Fibroblast of peridontal ligament (primary cell): ENCODE measurements at regions not wholly inside any gene's neighbourhood (a gene's known extent, or its start where the extent isn't known, plus 50 kb on each side); places are given as distances from the start of the nearest gene placed in this dataset.

Experiments used
- DNase-seq: peaks from one replicate; pipeline ENCODE4 v3.0.0-alpha.2; 2010; ENCODE audit errors: extremely low read depth

DNA sequence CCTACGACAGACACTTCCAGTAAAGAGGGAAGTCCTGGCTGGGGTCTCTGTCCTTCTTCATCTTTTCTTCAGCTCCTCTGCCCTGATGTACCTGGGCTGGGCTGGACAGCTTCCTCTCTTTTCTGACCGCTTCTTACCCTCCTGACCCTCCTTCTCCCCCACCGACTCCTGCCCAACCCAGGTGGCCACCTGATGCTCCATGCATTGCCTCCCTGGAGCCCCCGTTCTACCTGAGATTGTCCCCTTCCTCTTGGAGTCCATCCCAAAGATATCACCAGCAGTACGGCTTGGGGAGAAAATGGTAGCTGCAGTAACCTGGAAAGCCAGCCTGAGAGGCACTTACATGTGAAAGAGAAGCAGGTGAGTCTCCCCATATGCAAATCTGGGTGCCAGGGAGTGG lies 566.3 kb downstream of the TCERG1L start:
- no peak for DNase-seq

DNA sequence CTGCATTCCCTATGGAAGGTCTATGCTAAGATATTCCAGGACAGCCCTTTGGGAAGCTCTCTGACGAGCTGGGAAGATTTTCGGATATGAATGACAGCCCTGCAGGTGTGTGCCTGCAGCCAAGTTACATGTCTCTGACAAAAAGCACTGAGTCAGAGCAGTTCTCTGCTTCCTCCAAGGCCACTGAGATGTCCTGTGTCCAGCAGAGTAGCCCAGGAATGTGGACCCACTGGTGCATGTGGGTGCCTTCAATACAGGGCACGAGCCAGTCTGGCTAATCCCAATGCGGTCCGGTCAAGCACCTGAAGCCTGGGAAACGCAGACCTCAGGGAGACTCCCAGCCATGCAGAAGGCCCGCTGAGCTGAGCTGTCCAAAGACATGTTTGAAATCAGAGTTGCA lies 565.7 kb downstream of the TCERG1L start:
- no peak for DNase-seq

DNA sequence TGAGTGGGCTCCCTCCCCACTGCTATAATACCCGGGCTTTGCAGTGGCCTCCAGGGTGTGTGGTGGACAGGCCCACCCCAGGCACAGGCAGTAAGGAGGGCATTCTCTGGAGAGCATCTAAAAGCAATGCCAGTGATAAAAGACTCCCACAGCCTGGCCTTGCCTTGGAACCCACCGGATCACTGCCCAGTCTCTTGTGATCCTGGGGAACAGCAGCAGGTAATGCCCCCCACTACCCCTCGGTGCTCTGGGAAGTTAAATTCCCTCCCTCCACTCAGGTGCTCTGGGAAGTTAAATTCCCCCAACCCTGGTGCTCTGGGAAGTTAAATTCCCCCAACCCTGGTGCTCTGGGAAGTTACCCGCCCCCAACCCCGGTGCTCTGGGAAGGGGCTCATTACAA lies 565.2 kb downstream of the TCERG1L start:
- DNase-seq = no peak

DNA sequence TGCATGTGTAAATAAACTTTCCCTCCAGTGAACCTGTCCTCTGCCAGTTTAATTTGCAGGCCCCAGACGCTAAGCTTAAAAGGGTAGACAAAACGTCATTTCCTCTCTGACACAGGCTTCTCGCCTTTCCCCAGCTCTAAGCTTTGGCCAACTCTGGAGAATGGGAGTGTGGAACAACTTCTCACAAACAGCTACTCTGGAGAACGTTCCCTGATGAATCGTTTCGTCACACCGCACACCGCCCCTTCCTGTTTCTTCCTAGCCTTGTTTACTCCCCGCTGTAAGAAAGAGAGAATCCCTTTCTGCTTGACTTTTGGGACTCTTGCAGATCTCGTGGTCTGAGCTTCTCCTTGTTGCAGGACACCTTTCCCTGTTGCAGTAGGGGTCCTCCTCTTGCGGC lies 564.2 kb downstream of the TCERG1L start:
- no peak for DNase-seq

DNA sequence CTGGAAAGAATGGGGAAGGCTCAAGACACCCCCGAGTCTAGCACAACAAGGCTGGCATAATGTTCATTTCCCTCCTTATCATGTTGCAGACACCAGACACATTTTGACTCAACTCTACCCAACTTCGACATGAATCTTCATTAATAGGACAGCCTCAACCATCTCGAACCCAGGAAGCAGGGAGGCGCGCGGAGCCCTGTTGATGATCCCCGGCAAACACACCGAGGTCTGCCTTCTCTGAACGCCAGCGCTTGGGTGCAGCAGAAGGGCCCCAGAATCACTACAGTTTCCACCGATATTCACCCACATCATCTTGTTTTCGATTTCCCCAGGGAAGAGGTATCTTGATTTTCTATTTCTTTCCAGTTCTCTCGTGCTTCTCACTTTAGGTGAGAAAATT lies 563.6 kb downstream of the TCERG1L start:
- DNase-seq = no peak

DNA sequence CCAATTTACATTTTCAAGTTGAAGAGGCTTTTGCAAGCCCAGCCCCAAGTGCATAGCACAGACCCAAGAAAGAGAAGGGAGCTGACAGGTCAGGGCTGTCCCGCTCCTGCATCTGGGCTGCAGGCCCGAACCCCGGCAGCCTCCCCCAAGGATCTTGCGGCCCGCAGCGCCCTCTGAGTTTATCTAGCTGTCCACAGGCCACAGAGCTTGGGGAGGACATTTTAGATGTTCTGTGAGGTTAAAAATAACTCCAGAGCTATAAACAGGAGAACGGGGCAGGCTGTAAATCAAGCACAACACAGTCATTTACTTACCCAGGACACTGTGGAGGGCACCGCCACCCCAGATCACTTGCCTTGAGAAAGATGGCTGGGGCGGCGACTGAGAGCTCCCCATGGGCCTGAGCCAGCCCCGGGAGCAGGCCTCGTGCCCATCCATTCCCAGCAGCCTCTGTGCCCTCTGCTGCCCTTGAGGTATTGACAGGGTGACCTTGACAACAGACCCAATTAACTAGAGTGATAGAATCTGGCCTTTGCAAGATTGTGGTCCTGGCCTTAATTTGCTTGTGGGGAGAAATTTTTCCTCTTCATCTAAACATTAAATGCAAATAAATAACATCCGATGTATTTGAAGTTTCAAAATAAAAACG lies 563.0 kb downstream of the TCERG1L start:
- DNase-seq = no peak

DNA sequence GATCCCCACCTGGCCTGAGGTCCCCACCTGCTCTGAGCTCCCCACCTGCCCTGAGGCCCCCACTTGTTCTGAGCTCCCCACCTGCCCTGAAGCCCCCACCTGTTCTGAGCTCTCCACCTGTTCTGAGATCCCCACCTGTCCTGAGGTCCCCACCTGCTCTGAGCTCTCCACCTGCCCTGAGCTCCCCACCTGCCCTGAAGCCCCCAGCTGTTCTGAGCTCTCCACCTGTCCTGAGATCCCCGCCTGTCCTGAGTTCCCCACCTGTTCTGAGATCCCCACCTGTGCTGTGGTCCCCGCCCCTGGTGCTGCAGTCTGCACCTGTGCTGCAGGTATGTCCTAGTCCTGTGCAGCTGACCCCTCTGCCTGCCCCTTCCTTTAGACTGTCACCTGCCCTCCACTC lies 561.6 kb downstream of the TCERG1L start:
- no peak for DNase-seq

DNA sequence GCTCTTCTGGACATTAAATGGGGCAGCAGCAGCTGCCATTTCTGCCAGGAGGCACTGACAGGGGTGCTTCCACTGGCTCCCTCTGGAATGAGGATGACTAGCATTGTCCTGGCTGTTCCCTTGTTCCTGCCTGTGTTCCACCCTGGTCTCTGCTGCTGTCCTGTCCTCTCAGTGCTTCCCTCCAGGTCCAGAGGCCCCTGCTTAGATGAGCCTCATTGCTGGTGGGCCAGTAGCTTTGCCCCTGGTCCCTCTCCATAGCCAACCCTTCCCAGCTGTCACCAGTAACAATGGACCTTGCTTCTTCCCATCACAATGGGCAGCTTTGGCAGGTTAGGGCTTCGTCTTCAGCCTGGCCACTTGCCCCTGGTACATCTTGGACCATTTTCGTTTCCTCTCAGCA lies 561.1 kb downstream of the TCERG1L start:
- no peak for DNase-seq

DNA sequence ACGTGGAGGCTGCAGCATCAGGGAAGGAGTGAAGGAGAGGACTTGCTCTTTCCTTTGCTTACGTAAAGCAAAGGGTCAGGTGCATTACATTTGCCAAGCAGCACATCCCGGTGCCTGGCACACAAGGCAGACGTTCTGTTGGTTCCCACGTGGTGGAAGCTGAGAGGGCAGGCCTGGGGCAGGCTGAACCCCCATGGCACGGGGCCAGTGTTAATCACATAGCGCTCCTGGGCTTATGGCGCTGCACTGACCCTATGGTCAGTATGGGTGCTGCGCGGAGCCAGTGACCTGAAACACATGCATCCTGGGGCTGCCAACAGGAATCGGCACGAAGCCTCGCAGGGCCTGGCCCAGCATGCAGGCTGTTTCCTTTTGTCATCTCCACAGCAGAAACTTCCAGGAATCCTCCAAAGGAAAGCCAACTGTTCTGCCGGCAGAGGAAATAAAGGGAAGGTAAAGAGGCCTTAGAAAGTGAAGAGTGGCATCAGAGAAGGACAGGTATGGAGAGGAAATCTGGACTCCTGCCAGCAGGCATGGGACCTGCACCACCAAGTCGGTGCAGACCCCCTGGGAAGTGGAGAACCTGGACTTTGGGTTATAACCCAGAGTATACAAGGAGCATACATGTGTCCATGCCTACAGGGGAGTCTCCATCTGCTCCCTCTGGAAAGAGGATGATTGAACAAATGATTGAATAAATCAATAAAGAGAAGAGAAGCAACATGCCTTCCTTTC lies 560.2 kb downstream of the TCERG1L start:
- no peak for DNase-seq

DNA sequence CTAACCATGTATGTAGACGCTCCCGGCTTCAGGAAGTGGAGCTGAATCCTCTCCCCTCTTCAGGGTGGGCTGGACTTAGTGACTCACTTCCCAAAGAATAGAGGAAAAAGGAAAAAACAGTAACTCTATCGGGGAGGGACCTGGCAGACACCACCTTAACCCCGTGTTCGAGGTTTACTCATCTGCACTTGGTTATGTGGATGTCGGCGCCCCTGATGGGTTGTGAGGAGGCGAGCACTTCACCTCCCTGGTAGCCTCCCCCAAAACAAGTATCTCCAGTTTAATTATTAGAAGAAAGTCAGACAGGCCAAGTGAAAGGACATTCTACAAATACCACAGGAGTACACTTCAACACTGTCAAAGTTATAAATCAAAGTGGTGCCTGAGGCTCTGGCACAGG lies 559.7 kb downstream of the TCERG1L start:
- no peak for DNase-seq

DNA sequence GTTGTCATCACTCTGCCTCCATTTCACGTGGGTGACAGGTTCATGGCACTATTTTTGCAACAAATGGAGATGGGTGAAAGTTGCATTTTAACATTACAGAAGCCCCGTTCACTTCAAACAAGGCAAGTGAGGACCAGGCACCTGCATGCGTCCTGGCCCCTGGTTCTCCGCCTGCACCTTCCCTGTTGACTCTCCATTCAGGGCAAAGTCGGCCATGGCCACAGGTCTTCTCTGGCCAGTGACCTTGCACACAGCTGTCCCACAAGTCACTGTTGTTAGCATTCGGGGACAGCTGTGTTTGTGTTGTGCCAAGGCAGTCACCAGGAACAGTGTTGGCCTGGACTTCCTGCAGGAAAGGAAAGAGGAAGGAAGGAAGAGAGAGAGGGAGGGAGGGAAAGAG lies 554.9 kb downstream of the TCERG1L start:
- DNase-seq = no peak

DNA sequence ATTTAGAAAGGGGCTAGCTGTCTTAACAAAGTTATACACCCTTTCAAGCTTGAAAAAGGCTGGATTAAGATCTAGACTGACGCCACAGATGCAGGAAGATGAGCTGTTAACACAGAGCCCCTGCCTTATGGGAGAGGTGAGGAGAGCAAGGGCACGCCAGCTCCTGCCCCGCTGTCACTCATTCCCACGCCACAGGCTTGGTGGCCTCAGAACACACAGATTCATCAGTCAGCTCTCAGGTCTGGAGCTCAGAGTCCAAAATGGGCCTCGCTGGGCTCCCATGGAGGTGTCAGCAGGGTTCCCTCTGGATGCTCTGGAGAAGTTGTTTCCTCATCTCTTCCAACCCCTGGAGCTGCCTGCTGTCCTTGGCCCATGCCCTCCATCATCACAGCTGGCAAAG lies 554.2 kb downstream of the TCERG1L start:
- DNase-seq = no peak

DNA sequence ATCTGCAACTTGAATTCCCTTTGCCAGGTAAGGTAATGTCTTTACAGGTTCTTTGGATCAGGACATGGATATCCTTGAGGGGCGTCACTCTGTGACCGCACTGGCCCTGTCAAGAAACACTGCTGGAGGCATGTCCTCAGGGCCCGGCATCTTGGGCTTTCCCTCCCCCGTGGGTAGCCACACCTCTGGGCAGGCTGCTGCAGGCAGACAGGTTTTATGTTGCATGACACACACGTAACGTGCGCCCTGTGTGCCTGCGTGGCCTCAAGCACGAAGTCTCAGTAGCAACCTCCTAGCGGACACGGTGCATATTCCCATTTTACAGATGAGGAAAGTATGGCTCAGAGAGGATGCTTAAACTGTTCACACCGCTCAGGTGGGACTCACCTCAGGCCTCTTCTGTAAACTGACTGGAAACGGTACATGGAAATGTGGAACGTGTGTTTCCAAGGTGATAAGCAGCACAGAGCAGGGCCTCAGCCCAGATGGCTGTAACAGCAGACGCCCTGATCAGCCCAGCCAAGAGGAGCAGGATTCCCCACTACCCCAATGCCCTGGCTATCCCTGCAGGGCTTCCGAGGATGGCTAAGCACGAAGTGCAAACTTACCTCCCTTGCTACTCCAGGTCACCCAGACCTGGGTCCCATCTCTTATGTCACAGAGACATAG lies 553.6 kb downstream of the TCERG1L start:
- DNase-seq = no peak

DNA sequence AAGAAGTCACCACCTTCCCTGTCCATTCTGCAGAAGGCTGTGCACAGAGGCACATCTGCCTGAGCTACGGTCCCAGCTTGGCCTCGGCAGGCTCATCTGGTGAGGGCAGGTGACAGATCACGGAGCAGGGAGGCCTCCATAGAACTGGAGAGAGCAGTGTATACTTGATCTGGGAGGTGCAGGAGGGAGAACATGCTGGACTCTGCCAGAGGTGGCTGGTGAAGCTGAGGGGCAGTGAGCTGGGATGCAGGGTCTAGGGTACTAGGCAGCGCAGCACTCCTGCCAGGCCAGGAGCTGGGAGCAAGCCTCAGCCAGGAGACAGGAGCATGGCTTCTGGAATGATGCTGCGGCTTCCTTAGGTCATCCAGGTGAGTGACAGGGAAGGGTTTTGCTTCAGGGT lies 553.0 kb downstream of the TCERG1L start:
- no peak for DNase-seq

DNA sequence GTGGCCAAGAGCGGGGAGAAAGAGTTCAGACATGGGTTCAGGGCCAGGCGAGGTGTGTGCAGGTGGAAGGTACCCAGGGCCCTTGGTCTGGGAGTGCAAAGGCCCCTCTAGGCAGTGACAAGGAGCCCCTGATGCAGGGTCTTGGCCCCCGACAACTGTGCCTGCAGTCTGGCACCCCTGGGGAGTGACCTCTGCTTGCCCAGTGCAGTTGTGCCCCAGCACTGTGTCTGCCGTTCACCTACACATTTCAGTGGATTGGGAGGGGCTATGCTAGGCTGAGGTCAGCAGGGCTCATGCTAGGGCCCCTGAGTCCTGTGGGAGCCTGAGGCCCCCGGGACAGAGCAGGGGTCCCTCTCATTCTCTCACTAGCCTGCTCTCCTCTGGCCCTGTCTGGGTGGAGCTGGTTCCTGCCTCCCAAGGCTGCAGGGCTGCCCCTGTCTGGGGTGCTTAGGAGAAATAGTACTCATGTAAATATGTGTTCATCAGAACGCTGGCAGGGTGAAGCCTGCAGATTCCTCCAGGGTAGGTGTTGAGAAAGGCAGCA lies 550.4 kb downstream of the TCERG1L start:
- DNase-seq = no peak

DNA sequence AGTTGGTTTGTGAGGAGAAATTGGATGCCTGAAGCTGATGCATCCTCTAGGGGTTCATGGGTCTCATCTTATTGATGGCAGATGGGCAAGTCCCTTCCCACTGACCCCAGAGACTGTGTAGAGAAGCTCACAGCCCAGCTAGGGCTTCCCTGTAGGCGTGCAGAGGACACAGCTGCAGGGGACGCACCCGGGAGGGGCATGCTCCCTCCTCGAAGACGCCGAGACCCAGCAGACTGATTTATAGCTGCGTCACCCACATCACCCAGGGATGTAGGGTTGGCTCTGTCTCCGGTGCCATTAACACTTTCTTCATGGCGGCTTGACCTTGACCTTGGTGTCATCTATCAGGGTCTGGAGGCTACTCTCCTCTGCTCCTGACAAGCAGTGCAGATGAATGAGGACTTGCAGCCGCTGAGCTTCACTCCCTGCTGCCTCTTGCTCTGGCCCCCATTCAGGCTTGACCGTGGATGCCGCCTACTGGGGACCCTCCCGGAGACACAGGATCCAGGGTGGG lies 549.7 kb downstream of the TCERG1L start:
- DNase-seq = no peak

DNA sequence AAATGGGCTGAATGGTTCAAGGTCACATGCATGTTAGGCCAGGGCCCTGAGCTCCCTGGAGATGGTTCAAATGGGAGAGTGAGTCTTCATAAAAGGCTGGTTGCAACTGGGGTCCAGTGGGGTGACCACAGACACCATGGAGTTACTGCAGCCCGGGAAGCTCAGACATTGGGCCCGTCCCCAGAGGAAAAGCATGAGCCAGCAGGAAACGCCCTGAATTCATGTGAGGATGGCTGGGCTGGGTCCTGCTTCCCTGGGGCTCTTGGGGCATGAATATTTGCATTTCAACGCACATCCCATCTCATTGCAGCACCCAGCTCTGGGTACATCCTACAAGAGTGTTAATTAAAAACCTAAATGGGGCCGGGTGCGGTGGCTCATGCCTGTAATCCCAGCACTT lies 549.0 kb downstream of the TCERG1L start:
- DNase-seq = no peak

DNA sequence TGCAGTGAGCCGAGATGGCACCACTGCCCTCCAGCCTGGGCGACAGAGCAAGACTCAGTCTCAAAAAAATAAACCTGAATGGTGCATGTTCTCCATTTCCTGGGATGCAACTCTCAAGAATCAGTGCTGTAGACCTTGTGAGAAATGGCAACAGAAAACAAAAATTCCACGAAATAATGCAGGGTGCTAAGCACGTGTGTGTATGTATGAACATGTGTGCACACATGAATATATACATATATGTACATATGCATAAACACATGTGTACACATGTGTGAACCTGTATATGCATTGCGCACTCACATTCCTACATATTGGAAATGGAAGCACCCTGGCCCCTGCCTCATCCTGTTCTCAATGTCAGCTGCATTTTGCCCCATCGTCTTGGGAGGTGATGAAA lies 548.5 kb downstream of the TCERG1L start:
- no peak for DNase-seq

DNA sequence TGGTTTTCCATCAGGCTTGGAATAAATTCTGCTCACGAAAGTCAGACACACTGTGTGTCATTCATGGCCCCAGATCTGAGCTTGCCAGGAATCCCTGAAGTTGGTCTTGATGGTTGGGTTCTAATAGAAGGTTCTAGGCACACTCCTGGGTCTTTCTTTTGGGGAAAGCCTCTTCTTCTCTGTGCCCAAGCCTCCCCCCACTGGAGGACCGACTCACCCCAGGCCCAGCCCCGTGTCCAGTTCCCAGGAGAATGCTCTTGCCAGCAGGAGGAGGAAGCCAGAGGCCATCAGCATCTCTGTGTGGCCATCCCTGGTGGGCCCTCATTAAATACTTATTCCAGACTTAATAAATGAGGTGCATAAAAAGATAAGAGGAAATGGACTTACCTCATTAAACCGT lies 548.0 kb downstream of the TCERG1L start:
- DNase-seq = no peak

DNA sequence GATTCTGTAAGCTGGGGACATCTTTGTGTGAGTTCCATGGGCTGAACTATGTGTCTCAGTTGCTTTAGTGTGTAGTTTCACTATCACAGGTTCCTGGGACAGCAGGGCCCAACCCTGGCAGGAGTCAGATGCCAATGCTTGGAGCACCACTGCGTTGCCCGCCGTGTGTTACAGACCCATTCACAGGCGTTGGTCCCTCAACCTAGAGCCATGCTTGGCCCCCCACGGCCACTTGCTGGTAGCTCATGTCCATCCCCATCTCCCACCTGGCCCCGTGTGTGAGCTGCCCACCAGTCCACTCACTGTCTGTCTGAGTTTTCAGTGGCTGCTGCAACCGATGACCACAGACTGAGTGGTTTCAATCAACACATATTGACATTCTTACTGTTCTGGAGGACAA lies 546.9 kb downstream of the TCERG1L start:
- DNase-seq = no peak

DNA sequence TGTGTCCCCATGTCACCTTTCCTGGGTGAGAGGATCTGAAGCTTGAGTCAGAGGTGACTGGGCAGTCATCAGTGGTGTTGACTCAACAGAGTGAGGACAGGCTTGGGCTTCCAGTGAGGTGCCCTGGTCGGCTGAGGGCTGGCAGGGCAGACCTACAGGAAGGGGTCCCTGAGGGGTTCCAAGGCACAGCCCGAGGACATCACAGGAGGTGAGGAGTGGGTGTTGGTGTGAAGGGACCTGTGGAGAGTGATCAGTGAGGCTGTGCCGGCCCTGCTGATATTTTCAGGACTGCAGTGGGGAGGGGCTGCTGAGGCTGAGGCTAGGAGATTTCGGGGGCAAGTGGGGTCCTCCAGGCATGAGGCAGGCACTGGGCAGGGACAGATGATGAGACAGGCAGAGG lies 545.5 kb downstream of the TCERG1L start:
- no peak for DNase-seq

DNA sequence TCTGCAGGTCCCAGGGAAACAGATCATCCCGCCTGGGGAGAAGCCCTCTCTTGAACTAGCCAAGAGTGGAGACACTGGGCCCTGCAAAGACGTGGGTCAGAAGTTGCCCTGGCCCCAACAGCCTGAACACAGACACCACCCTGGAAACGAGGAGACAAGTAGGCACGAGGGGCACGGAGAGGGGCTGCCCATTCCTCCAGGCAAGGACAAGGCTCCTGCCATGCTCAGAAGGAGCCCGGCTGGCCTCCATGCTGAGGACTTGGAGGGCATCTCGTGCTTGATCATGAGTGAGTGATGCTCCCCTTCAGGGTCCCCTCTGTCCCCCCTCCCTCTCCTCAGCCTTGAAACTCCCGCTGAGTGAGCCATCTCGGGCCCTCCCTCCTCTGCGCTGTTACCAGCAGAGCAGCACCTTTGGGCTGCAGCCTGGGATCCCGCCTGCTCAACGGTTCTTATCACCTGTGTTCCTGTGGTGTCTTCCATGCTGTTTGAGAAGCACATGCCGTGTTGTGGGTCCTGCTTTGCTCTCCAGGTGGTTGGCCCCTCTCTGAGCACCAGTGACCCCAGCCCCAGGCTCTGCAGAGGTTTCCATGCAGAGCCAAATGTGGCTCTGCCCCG lies 544.3 kb downstream of the TCERG1L start:
- no peak for DNase-seq
